HepG2 (cell line): ENCODE measurements at regions not wholly inside any gene's neighbourhood (a gene's known extent, or its start where the extent isn't known, plus 50 kb on each side); places are given as distances from the start of the nearest gene placed in this dataset.

Experiments
- ATAC-seq: fragments of 200-7000 bp; cut with Tn5 transposase; 3 replicates; pipeline ENCODE4 v1.9.1; 2020; ENCODE audit warnings: mild to moderate bottlenecking, moderate library complexity
- BruUV-seq: library from RNA; stranded (reverse); fragments of 400-500 nt; replicated peaks from 2 replicates; lab custom pipeline; 2021; lab: Mats Ljungman, UMichigan
- CTCF ChIA-PET: fragments of 300-600 bp; formaldehyde crosslinking; extraction: SDS; loops from one replicate; lab custom pipeline; 2021; ENCODE audit warnings: low total read pairs, inconsistent platforms, low intra/inter-chr PET ratio; lab: Yijun Ruan, JAX
- POLR2A ChIA-PET: fragments of 350-600 bp; sonication (Branson Sonifier 250); formaldehyde crosslinking; loops from one replicate; lab custom pipeline; 2020; ENCODE audit warnings: antibody characterized with exemption, inconsistent platforms; lab: Yijun Ruan, JAX
- DNase-seq: peaks from one replicate; pipeline ENCODE4 v3.0.0-alpha.2; 2015; ENCODE audit warnings: low spot score
- FAIRE-seq: peaks from 3 replicates; lab custom pipeline; 2011; peaks lifted over from hg19 to GRCh38; lab: Jason Lieb, UNC
- H2AFZ ChIP-seq: one replicate; pipeline ENCODE4 v1.6.1; 2011; ENCODE audit warnings: low read length, inconsistent platforms
- H3K27ac ChIP-seq: fragments of 300-600 bp; 3 replicates; pipeline ENCODE4 v1.8.0; 2011; ENCODE audit warnings: mixed run types, mild to moderate bottlenecking, mixed read lengths, low read length, inconsistent platforms; ENCODE audit not compliant: insufficient read depth; ENCODE audit errors: extremely low read length
- H3K27me3 ChIP-seq, 2 experiments: fragments of 200-600 bp in 1 of 2; 2 replicates in 1 of 2; 3 replicates in 1 of 2; pipeline versions ENCODE4 v1.6.0 to v1.8.0; 2011; ENCODE audit warnings: low read length in 2 of 2, mild to moderate bottlenecking in 2 of 2, moderate library complexity in 2 of 2, inconsistent platforms in 1 of 2; ENCODE audit not compliant: insufficient read depth in 2 of 2, control insufficient read depth in 1 of 2
- H3K36me3 ChIP-seq, 2 experiments: fragments of 200-600 bp in 1 of 2; replicated peaks in 1 of 2; 2 replicates in 1 of 2; 3 replicates in 1 of 2; pipeline versions ENCODE4 v1.5.1 to v1.8.0; 2011; ENCODE audit warnings: low read length in 2 of 2, inconsistent platforms in 1 of 2; ENCODE audit not compliant: insufficient read depth in 2 of 2, control insufficient read depth in 1 of 2
- H3K4me1 ChIP-seq: 2 replicates; pipeline ENCODE4 v1.5.1; 2012; ENCODE audit warnings: low read length, inconsistent platforms; ENCODE audit not compliant: insufficient read depth
- H3K4me2 ChIP-seq: 2 replicates; pipeline ENCODE4 v1.6.0; 2011; ENCODE audit warnings: low read depth, low read length, inconsistent platforms
- H3K4me3 ChIP-seq, 3 experiments: fragments of 200-600 bp in 1 of 3; sonication (generic), shearing (Covaris generic) in 1 of 3; replicated peaks in 1 of 3; 2 replicates each; pipeline ENCODE4 v1.5.1; 2011 to 2016; ENCODE audit warnings: low read length in 3 of 3, inconsistent platforms in 2 of 3, low read depth in 2 of 3, mild to moderate bottlenecking in 2 of 3, control low read depth in 1 of 3, mixed read lengths in 1 of 3; ENCODE audit not compliant: insufficient read depth in 1 of 3
- H3K79me2 ChIP-seq: one replicate; pipeline ENCODE4 v1.6.1; 2011; ENCODE audit warnings: low read length, inconsistent platforms; ENCODE audit not compliant: insufficient read depth
- H3K9ac ChIP-seq: 2 replicates; pipeline ENCODE4 v1.6.0; 2011; ENCODE audit warnings: mild to moderate bottlenecking, low read depth, low read length, inconsistent platforms; ENCODE audit not compliant: insufficient read depth
- H3K9me3 ChIP-seq: 2 replicates; pipeline ENCODE4 v1.5.1; 2012; ENCODE audit warnings: mild to moderate bottlenecking, low read length
- H4K20me1 ChIP-seq: 2 replicates; pipeline ENCODE4 v1.6.0; 2011; ENCODE audit warnings: inconsistent platforms, mild to moderate bottlenecking, low read length, moderate library complexity; ENCODE audit not compliant: insufficient read depth
- BRCA1 ChIP-seq: sonication (generic); formaldehyde crosslinking; IDR thresholded peaks from 2 replicates; pipeline ENCODE4 v1.4.0; 2020; ENCODE audit warnings: missing genetic modification reagents
- PAF1 ChIP-seq: IDR thresholded peaks from 2 replicates; pipeline ENCODE4 v1.6.1; 2016; ENCODE audit warnings: missing genetic modification reagents, missing compliant biosample characterization
- RAD51 ChIP-seq: fragments of 450-650 bp; IDR thresholded peaks from 2 replicates; pipeline ENCODE4 v1.6.1; 2016; ENCODE audit warnings: borderline replicate concordance
- ZFP37 ChIP-seq: sonication (generic); formaldehyde crosslinking; IDR thresholded peaks from 2 replicates; pipeline ENCODE4 v1.4.0; 2020; ENCODE audit warnings: missing genetic modification reagents, borderline replicate concordance
- ZFP90 ChIP-seq: sonication (generic); formaldehyde crosslinking; IDR thresholded peaks from 2 replicates; pipeline ENCODE4 v1.8.0; 2022; ENCODE audit warnings: missing genetic modification reagents, mild to moderate bottlenecking, inconsistent platforms, borderline replicate concordance
- ZNF331 ChIP-seq: sonication (generic); formaldehyde crosslinking; IDR thresholded peaks from 2 replicates; pipeline ENCODE4 v1.4.0; 2020; ENCODE audit warnings: missing genetic modification reagents
- ZNF44 ChIP-seq: sonication (generic); formaldehyde crosslinking; IDR thresholded peaks from 2 replicates; pipeline ENCODE4 v1.5.1; 2020; ENCODE audit warnings: mild to moderate bottlenecking, missing genetic modification reagents
- ZNF556 ChIP-seq: sonication (generic); formaldehyde crosslinking; IDR thresholded peaks from 2 replicates; pipeline ENCODE4 v1.4.0; 2020; ENCODE audit warnings: mild to moderate bottlenecking, missing genetic modification reagents, borderline replicate concordance
- ZNF883 ChIP-seq: sonication (generic); formaldehyde crosslinking; IDR thresholded peaks from 2 replicates; pipeline ENCODE4 v1.5.1; 2020; ENCODE audit warnings: mild to moderate bottlenecking, missing genetic modification reagents; ENCODE audit errors: not compliant biosample characterization
- WGBS: methylation state at CpG from one replicate; pipeline ENCODE4 v1.1.6; 2017; ENCODE audit warnings: low lambda C conversion rate; 5-methylcytosine and 5-hydroxymethylcytosine counted together
- in situ Hi-C: cut with HindIII; loops from 2 replicates; pipeline ENCODE4 v1.10.0; 2017; ENCODE audit warnings: low pct_unique_long_range_greater_than_20kb; ENCODE audit not compliant: extremely low pct_ligation_motif_present
- intact Hi-C: fragments of 100-400 bp; cut with micrococcal nuclease; formaldehyde crosslinking; loops from one replicate; pipeline ENCODE4 v1.10.0; 2022; ENCODE audit not compliant: unreplicated experiment
- TF ChIP-seq, protein P1 (sequence below): sonication (generic); formaldehyde crosslinking; IDR thresholded peaks from 2 replicates; pipeline ENCODE4 v1.8.1; 2022; ENCODE audit warnings: mild to moderate bottlenecking, missing genetic modification reagents
- TF ChIP-seq, protein P2 (sequence below): sonication (generic); IDR thresholded peaks from 2 replicates; pipeline ENCODE4 v1.6.1; 2016; ENCODE audit warnings: low read depth, borderline replicate concordance

DNA sequence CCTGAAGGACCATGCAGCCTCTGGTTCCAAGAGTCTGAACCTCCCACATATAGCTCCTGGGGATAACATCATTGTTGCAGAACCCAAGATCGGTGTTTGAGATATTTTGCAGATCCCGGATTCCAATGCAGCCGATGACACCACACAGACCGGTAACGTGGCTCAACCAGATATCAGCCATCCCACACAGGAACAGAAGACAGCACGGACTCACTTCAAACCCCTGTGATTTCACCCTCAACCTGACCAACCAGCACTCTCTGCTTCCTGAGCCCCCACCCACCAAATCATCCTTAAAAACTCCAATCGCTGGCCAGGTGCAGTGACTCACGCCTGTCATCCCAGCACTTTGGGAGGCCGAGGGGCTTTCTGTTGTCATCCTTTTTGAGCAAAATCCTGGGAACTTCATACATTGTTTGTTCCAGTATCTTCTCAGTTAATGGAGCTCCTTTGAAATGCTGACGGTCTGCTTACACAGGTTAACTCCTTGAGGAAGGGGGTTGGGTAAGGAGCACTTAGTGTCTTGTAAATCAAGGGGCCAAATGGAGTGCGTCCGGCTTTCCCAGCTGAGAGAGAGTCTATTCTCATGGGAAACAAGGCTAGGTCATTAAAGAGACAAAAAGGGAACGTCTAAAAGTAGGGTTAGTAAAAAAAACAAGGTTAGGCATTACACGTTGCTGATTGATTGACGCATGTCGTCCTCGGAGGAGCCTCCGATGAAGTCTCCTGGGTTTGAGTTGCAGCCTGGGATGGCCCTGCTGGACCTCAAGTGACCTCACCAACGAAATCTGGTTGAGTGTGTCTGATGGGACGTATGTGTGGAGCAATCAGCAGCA lies 230.4 kb downstream of the CRLF2 start:
- Histone ChIP-seq H3K9ac (no peak overlapping the region), H3K36me3 (no peaks in the 10 kb centered on the region), H3K4me2 (no peak overlapping the region), H3K4me1 (no peaks in the 10 kb centered on the region), H4K20me1 (no peaks in the 10 kb centered on the region), H3K27me3 (peaks cover 0 to 4% of the 10 kb centered on the region in 2 experiments; a peak in 1 of 5 replicates), H3K27ac (no peak overlapping the region), H3K4me3 (no peak overlapping the region), H3K9me3 (no peaks in the 10 kb centered on the region), H2AFZ (no peak overlapping the region), H3K79me2 (no peaks in the 10 kb centered on the region)
- in situ Hi-C loops, result no loop called here
- TF ChIP-seq ZNF44 (CRISPR knock-in tag) (no peak), ZFP37 (CRISPR knock-in tag) (no peak), ZNF883 (no peak), ZNF556 (CRISPR knock-in tag) (no peak), PAF1 (CRISPR knock-in tag) (no peak), RAD51 (no peak), BRCA1 (CRISPR knock-in tag) (no peak)
- ATAC-seq, result no peak
- no peak for DNase-seq
- no TSS peak for BruUV-seq
- intact Hi-C loops, result no loop called here
- ChIA-PET CTCF (no interaction called here), POLR2A (no interaction called here)
- 16% methylated on average over 18 of the region's 20 CpGs for WGBS
- no peak for FAIRE-seq

DNA sequence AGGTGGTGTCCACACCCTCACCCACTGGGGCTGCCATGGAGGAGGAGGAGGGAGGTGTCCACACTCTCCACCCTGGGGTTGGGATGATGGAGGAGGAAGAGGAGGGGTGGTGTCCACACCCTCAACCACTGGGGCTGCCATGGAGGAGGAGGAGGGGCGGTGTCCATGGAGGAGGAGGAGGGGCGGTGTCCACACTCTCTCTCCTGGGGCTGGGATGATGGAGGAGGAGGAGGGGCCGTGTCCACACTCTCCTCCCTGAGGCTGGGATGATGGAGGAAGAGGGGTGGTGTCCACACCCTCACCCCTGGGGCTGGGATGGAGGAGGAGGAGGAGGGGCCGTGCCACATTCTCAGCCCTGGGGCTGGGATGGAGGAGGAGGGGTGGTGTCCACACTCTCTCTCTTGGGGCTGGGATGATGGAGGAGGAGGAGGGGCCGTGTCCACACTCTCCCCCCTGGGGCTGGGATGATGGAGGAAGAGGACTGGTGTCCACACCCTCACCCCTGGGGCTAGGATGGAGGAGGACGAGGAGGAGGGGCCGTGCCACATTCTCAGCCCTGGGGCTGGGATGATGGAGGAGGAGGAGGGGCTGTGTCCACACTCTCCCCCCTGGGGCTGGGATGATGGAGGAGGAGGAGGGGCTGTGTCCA lies 231.7 kb downstream of the CRLF2 start:
- H3K79me2 ChIP-seq, result no peaks in the 10 kb centered on the region
- POLR2A ChIA-PET, result no interaction called here
- H3K36me3 ChIP-seq, result no peaks in the 10 kb centered on the region
- no peak overlapping the region for H3K4me3 ChIP-seq
- H2AFZ ChIP-seq, result no peak overlapping the region
- WGBS, result 3% methylated on average over 7 of the region's 7 CpGs
- intact Hi-C loops (no loop called here), in situ Hi-C loops (no loop called here)
- DNase-seq, result no peak
- no peak overlapping the region for H3K27ac ChIP-seq
- no peak for ATAC-seq
- H3K27me3 ChIP-seq, result peaks cover 0 to 4% of the 10 kb centered on the region in 2 experiments; a peak in 1 of 5 replicates
- no peaks in the 10 kb centered on the region for H3K9me3 ChIP-seq
- no peak overlapping the region for H3K4me2 ChIP-seq
- no peaks in the 10 kb centered on the region for H4K20me1 ChIP-seq
- H3K9ac ChIP-seq, result no peak overlapping the region
- FAIRE-seq, result no peak
- BruUV-seq, result no TSS peak
- CTCF ChIA-PET, result no interaction called here
- H3K4me1 ChIP-seq, result no peaks in the 10 kb centered on the region
- TF ChIP-seq, protein P1, sequence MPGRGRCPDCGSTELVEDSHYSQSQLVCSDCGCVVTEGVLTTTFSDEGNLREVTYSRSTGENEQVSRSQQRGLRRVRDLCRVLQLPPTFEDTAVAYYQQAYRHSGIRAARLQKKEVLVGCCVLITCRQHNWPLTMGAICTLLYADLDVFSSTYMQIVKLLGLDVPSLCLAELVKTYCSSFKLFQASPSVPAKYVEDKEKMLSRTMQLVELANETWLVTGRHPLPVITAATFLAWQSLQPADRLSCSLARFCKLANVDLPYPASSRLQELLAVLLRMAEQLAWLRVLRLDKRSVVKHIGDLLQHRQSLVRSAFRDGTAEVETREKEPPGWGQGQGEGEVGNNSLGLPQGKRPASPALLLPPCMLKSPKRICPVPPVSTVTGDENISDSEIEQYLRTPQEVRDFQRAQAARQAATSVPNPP (CRISPR knock-in tag), result no peak
- no peak for TF ChIP-seq ZNF331 (CRISPR knock-in tag)
- TF ChIP-seq, protein P2, sequence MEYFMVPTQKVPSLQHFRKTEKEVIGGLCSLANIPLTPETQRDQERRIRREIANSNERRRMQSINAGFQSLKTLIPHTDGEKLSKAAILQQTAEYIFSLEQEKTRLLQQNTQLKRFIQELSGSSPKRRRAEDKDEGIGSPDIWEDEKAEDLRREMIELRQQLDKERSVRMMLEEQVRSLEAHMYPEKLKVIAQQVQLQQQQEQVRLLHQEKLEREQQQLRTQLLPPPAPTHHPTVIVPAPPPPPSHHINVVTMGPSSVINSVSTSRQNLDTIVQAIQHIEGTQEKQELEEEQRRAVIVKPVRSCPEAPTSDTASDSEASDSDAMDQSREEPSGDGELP, result no peak
- TF ChIP-seq ZFP90, result no peak
